IgD-negative memory B cell (primary cell): ENCODE measurements at regions not wholly inside any gene's neighbourhood (a gene's known extent, or its start where the extent isn't known, plus 50 kb on each side); places are given as distances from the start of the nearest gene placed in this dataset.
"Not testable (repeated sequence)": the region's sequence is repeated elsewhere in the genome, so short reads cannot be mapped to it uniquely, and the experiment has no call there.

Experiments
- H3K27ac Mint-ChIP-seq, 3 donors: one replicate each; pipeline ENCODE4 v1.8.0; 2020 to 2022; ENCODE audit warnings: mild to moderate bottlenecking in 3 of 3, mixed read lengths in 3 of 3, moderate library complexity in 1 of 3
- H3K27me3 Mint-ChIP-seq: one replicate; pipeline ENCODE4 v1.8.0; 2021; ENCODE audit warnings: mixed read lengths
- H3K36me3 Mint-ChIP-seq: one replicate; pipeline ENCODE4 v1.8.0; 2020; ENCODE audit warnings: mild to moderate bottlenecking, mixed read lengths
- H3K4me1 Mint-ChIP-seq, 3 donors: one replicate each; pipeline ENCODE4 v1.8.0; 2020 to 2022; ENCODE audit warnings: mixed read lengths in 3 of 3, mild to moderate bottlenecking in 1 of 3
- H3K4me3 Mint-ChIP-seq, 4 donors: one replicate each; pipeline ENCODE4 v1.8.0; 2020 to 2022; ENCODE audit warnings: mild to moderate bottlenecking in 4 of 4, mixed read lengths in 4 of 4, moderate library complexity in 3 of 4
- H3K9me3 Mint-ChIP-seq, 3 donors: one replicate each; pipeline ENCODE4 v1.8.0; 2020 to 2021; ENCODE audit warnings: mixed read lengths in 3 of 3, mild to moderate bottlenecking in 1 of 3

DNA sequence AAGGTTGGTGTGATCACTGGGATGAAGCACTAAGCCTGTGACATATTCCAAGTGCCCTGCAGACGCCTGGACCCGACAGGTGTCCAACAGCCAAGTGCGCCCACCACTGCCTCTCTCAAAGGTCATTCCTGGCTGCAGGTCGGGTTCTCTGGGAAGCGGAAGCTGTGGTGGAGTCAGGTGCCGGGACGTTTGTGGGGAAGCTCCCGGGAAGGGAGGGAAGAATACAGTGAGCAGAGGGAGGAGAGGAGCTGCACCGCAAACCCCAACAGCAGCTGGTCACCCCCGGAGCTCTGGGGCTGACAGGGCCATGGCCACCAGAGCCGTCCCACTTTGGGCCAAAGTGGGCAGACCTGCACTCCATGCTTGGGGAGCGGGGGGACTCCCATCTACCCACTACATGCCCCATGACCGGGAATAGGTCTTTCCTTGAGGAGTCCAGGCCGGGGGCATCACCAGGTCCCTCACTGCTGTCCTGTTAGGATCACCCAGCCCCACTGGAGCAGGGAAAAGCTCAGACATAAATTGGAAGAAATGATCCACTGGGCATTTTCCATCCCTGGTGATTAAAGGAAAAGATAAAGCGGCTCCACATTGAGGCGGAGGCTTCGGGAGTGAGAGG lies 84.5 kb upstream of the PPP2R2D start:
- Mint-ChIP-seq H3K9me3 (no peaks in the 10 kb centered on the region), H3K27ac (no peak overlapping the region), H3K27me3 (no peaks in the 10 kb centered on the region), H3K4me3 (no peak overlapping the region), H3K4me1 (no peaks in the 10 kb centered on the region), H3K36me3 (no peaks in the 10 kb centered on the region)

DNA sequence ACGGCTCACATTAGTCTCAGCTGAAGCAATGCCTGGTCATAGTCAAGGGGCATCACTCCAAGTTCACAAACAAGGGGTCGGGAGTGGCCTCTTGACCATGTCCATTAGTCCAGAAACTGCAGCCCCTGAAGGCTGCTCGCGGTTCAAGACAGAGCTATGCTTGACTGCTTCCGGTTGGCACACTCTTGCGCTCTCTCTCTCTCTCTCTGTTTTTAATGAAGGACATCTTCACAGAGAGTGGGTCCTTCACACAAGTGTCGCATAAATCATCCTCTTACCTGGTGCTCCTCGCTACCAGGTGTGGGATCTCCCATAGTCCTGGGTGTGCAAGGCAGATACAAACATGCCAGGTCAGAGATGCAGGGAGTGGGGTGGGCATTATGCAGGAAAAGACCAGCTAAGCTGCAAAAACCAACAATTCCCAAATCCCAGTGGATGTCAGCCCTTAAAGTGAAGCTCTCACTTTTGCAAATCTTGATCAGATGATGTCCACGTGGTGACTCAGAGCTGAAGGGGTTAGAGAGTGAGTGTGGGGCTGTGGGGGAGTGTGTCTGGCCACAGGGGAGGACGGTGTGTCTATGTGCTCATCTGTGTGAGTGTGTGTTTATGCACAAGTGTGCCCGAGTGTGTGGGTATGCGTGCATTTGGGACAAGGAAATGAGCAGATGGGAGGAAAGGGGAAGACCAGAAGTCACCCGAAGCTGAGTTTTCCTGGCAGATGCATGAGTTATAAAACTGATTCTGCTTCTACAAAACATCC lies 83.7 kb upstream of the PPP2R2D start:
- no peaks in the 10 kb centered on the region for H3K9me3 Mint-ChIP-seq
- no peaks in the 10 kb centered on the region for H3K36me3 Mint-ChIP-seq
- no peaks in the 10 kb centered on the region for H3K27me3 Mint-ChIP-seq
- H3K27ac Mint-ChIP-seq = no peak overlapping the region
- no peaks in the 10 kb centered on the region for H3K4me1 Mint-ChIP-seq
- H3K4me3 Mint-ChIP-seq = no peak overlapping the region

DNA sequence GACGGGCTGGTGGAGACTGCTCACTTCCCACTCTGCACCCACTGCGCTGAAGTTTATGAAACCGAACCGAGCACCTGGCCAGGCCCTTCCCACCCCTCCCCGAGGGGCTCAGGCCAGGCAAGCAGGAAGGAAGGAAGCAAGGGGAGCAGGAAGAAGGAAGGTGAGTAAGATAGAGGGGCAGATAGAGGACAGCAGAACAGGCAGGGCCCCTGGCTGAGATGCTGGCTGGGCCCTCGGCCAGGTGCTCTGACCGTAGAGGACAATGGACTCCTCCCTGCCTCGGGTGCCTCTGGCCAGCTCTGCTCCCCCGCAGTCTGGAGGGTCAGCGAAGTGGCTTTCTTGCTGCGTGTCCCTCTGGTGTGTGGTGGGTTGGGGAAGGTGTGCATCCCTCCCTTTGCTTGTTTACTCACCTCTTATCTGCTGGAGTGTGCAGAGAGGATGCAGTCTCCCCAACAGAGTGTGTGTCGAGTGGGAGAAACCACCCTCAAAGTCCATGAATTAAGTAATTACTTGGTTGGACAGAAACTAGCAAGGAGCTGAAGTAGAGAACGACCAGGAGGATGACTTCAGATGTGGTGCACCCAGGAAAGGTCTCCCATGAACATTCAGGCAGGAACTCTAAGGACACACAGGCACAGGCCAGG lies 82.8 kb upstream of the PPP2R2D start:
- no peaks in the 10 kb centered on the region for H3K27me3 Mint-ChIP-seq
- no peaks in the 10 kb centered on the region for H3K9me3 Mint-ChIP-seq
- no peak overlapping the region for H3K27ac Mint-ChIP-seq
- no peak overlapping the region for H3K4me3 Mint-ChIP-seq
- no peaks in the 10 kb centered on the region for H3K36me3 Mint-ChIP-seq
- H3K4me1 Mint-ChIP-seq = no peaks in the 10 kb centered on the region

DNA sequence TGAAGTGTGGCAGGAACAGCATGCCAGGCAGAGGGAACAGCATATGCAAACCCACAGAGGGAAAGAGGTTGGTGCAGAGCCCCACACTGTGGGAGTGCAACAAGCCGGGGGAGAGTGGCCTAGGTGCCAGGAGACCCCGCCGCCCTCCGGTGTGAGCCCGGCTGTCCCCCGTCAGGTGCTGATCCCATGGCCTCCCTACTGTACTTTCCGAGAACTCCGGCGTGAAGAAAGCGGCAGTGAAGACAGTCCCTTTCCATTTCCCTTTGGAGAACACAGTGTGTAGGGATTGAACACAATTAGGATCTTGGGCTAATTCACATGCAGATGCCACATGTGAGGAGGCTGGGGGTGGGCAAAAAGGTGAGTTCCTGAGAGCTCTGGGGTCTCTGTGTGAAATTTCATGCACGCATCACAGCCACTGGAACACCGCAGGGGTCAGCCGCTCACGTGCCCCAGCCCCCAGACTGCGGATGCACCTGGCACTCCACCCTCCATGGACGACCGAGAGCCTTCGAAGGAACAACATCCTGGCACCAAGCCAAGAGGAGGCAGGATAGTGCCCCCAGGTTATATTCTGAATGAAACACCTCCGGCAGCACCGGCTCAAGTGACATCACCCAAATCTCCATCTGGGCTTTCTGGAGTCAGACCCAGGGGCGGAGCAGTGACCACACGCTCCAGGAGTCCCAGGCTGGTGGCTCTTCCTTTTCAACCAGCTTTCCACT lies 82.1 kb upstream of the PPP2R2D start:
- Mint-ChIP-seq H3K4me1 (no peaks in the 10 kb centered on the region), H3K27me3 (no peaks in the 10 kb centered on the region), H3K27ac (no peak overlapping the region), H3K4me3 (no peak overlapping the region), H3K9me3 (no peaks in the 10 kb centered on the region), H3K36me3 (no peaks in the 10 kb centered on the region)

DNA sequence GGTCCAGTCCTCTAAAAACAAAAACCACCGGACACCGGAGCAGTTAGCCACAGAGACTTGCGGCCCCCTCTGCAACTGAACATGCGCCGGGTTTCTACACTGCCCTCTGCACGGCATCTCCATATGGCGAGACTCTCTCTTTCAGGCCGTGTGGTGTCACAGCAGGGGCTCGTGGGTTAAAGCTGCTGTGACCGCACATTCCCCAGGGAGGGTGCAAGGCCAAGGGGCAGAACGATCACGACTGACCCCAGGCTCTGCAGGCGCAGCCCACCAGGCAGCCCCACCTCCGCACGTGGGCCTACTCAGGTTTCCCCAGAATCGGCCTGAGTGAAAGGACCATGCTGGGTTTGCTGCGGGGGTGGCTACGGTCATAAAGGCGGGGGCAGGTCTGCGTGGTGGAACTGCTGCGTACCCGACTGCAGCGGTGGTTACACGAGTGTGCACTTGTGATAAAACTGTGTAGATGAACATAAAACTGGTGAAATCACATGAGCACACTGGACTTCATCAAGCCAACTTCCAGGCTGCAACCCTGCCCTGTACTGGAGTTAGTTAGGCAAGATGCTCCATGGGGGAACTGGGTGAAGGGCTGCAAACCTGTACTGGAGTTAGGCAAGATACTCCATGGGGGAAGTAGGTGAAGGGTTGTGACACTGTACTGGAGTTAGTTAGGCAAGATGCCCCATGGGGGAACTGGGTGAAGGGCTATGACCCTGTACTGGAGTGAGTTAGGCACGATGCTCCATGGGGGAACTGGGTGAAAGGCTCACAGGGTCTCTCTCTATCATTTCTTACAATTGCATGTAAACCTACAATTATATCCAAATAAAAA lies 81.4 kb upstream of the PPP2R2D start:
- Mint-ChIP-seq H3K27me3 (no peaks in the 10 kb centered on the region), H3K36me3 (no peaks in the 10 kb centered on the region), H3K4me1 (no peaks in the 10 kb centered on the region), H3K27ac (no peak overlapping the region), H3K9me3 (no peaks in the 10 kb centered on the region), H3K4me3 (no peak overlapping the region)

DNA sequence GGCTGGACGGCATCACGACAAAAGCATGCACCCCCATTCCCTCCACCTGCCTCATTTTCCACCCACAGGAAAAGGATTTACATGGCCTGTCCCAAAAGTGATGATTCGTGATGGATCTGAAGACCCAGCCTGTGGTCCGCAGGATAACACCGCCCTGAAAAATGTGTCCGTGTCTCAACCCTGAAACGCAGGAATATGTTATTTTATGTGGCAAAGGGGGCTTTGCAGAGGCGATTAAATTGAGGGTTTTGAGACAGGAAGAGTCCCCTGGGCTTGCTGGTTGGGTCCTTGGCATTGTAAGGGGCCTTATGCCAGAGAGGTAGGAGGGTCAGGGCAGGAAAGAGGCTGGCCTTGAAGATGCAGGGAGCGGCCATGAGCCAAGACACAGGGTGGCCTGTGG lies 80.2 kb upstream of the PPP2R2D start:
- Mint-ChIP-seq H3K27ac (no peak overlapping the region), H3K4me1 (no peaks in the 10 kb centered on the region), H3K9me3 (no peaks in the 10 kb centered on the region), H3K36me3 (no peaks in the 10 kb centered on the region), H3K4me3 (no peak overlapping the region), H3K27me3 (peaks cover 2% of the 10 kb centered on the region)

DNA sequence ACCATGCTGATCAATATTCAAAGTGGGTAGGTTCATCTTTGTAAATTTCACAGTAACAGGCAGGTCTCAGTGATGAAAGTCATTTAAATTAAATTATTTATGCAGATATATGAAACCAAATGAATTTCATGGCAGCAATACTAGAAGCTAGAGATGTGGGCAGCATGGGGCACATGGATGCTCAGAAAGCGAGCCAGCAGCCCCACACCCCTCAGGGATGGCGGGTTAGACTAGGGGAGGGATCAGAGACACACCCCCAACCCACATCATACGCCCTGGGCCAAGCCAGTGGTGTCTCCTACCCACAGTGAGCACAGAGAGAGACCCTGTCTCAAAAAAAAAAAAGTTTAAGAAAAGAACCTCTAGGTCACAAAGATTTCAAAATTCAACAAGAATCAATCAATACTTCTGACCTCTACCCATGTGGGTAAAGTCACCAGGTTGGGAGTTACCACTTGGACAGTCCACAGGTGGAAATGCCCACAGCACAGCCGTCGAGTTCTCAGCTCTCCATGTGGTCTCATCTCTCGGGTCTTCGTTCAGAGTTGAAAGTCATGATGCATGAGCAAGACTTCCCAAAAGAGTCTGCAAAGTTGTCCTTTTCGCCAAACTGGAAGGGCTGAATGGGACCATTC lies 79.3 kb upstream of the PPP2R2D start:
- no peak overlapping the region for H3K4me3 Mint-ChIP-seq
- peaks cover 2% of the 10 kb centered on the region for H3K27me3 Mint-ChIP-seq
- no peaks in the 10 kb centered on the region for H3K4me1 Mint-ChIP-seq
- H3K27ac Mint-ChIP-seq = no peak overlapping the region
- no peaks in the 10 kb centered on the region for H3K36me3 Mint-ChIP-seq
- no peaks in the 10 kb centered on the region for H3K9me3 Mint-ChIP-seq

DNA sequence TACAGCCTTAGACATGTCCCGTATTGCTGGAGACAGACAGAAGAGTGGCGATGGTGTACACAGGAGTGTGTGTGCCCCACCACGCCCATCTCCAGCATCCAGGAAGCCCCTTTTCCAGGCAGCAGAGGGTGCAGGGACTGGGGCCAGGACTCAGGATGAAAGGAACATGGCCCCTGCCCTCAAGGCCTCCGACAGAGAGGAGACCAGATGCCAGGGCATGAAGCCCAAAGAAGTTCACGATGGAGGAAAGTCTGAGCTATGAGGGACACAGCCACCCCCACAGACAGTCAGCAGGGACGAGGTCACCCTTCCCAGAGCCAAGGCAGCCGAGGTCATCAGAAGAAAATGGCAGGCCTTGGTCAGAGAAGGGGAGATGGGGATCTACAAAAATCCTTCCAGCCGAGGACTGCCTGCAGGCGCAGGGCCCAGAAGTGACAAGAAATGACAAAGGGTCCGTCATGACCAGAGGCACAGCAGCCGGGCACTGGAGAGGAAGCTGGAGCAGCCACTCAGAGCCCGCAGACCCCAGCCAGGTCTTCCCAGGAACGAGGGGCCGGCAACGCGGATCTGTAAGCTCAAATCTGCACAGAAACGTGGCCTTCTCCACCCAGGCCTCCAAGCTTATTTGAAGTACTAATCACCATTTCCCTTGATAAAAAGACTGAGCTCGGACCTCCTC lies 78.7 kb upstream of the PPP2R2D start:
- H3K4me1 Mint-ChIP-seq = no peaks in the 10 kb centered on the region
- no peaks in the 10 kb centered on the region for H3K9me3 Mint-ChIP-seq
- H3K27me3 Mint-ChIP-seq = peaks cover 2% of the 10 kb centered on the region
- H3K27ac Mint-ChIP-seq = no peak overlapping the region
- no peaks in the 10 kb centered on the region for H3K36me3 Mint-ChIP-seq
- H3K4me3 Mint-ChIP-seq = no peak overlapping the region

DNA sequence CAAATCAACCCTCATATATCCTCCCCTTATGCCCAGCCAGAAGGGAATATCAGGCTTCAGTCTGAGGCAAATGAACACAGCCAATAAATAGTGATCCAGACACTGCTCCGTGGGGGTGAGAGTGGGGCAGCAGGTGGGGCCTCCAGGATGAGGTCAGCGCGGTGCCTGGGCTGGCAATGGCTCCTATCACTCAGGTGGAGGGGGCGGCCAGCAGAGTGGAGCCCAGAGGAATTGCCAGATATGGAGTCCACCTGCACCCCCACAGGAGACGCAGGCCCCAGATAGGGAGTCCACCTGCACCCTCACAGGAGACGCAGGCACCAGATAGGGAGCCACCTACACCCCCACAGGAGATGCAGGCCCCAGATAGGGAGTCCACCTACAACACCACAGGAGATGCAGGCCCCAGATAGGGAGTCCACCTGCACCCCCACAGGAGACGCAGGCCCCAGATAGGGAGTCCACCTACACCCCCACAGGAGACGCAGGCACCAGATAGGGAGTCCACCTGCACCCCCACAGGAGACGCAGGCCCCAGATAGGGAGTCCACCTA lies 78.0 kb upstream of the PPP2R2D start:
- H3K9me3 Mint-ChIP-seq = peaks cover 0 to 3% (median 3%) of the 10 kb centered on the region in 3 donors
- H3K36me3 Mint-ChIP-seq = no peaks in the 10 kb centered on the region
- H3K27ac Mint-ChIP-seq = no peak overlapping the region
- H3K4me3 Mint-ChIP-seq = no peak overlapping the region
- no peaks in the 10 kb centered on the region for H3K4me1 Mint-ChIP-seq
- H3K27me3 Mint-ChIP-seq = peaks cover 2% of the 10 kb centered on the region

DNA sequence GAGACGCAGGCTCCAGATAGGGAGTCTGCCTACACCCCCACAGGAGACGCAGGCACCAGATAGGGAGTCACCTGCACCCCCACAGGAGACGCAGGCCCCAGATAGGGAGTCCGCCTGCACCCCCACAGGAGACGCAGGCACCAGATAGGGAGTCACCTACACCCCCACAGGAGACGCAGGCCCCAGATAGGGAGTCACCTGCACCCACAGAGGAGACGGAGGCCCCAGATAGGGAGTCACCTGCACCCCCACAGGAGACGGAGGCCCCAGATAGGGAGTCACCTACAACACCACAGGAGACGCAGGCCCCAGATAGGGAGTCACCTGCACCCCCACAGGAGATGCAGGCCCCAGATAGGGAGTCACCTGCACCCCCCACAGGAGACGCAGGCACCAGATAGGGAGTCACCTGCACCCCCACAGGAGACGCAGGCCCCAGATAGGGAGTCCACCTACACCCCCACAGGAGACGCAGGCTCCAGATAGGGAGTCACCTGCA lies 77.2 kb upstream of the PPP2R2D start:
- H3K36me3 Mint-ChIP-seq, H3K4me1 Mint-ChIP-seq, H3K27me3 Mint-ChIP-seq, H3K27ac Mint-ChIP-seq, H3K9me3 Mint-ChIP-seq, H3K4me3 Mint-ChIP-seq: not testable (repeated sequence)

DNA sequence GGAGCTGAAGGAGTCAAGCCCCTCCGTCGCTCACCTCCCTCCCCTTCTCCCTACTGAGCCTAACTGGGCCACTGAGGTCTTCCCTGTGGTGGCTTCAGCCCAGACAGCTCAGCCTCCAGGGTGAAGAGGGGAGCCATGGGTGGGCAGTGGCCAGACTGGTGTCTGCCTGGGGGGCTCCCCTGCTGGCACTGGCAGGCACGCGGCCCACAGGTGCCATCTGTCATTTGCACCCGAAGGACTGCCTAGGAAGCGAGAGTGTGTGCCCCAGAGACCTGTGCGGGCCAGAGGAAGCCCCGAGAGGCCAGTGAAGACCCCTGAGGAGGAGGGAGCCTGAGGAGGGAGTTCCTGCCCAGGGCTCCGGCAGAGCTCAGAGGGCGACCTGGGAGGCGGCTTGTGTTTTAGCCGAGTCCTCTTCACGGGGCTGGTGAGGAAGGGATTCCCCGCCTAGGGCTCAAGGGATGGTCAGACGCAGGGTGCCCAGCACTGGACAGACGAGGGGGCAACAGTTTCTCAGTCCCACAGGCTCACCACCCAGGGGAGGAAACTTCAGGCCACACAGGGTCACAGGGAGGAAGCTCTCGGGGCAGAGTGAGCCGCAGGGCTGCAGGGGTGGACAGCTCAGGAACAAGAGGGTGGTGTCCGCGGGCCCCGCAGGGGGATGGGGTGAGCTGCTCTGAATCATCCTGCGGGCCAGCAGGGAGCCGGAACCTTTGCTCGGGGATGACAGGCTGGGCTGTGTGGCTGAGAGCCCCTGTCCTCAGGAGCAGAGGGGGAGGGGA lies 76.2 kb upstream of the PPP2R2D start:
- H3K27me3 Mint-ChIP-seq = peaks cover 2% of the 10 kb centered on the region
- no peaks in the 10 kb centered on the region for H3K4me1 Mint-ChIP-seq
- peaks cover 3 to 5% (median 3%) of the 10 kb centered on the region in 3 donors for H3K9me3 Mint-ChIP-seq
- no peak overlapping the region for H3K27ac Mint-ChIP-seq
- no peaks in the 10 kb centered on the region for H3K36me3 Mint-ChIP-seq
- H3K4me3 Mint-ChIP-seq = no peak overlapping the region

DNA sequence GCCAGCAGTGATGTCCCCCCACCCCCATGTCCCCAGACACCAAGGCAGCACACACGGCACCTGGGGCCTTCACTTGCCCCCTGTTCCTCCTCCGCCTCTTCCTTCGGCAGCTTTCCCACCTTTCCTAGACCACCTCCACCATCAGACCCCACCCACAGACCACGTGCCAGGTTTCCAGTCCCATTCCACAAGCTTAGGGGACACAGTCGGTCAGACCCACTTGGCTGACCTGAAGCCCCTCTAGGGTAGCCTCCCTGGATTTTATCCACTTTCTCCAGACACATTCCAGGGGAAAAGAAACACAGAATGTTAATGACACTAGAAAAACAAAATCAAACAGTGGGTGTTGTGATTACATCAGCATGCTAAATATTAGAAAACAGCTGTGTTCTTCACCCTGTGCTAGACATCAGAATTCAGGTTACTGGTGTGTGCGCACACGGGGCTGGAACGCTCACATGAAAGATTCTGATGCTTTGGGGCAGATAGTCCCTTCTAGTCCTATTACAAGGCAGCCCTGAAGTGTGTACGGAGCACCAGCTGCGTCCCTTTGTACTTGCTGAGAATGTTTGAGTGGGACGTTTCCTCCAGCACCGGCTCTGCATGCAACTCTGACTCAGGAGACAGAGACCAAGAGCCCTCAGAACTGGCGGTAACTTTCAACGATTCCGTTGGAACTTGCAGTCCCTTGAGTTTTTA lies 75.5 kb upstream of the PPP2R2D start:
- Mint-ChIP-seq H3K27ac (no peak overlapping the region), H3K9me3 (peaks cover 3 to 5% (median 3%) of the 10 kb centered on the region in 3 donors), H3K4me1 (no peaks in the 10 kb centered on the region), H3K27me3 (peaks cover 3% of the 10 kb centered on the region), H3K4me3 (no peak overlapping the region), H3K36me3 (no peaks in the 10 kb centered on the region)
